ENCODE measurements at regions not wholly inside any gene's neighbourhood (a gene's known extent, or its start where the extent isn't known, plus 50 kb on each side); places are given as distances from the start of the nearest gene placed in this dataset.

DNA sequence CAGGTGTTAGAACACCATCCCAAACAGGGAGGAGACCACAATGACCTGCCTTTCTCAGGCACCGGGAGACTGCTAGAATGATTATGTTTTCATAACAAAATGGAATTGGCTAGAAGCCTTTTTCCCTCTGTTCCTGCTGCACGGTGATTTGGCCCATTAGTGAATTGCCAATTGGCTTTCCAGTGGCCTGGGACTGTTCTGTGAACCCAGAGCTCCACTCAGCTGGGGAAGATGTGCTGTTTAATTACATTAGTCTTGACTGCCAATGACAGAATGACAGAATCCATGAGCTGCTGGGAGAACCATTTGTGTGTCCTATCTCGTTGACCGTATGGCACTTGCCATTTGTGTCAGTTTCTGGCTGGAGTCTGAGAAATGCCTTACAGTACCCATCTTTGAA lies 242.9 kb downstream of the CDH11 start:
- TF ChIP-seq ZBTB7A (IDR thresholded peaks at IDR 0.05; ENCODE audit: low read depth) (no peak), TCF12 (IDR thresholded peaks at IDR 0.05; ENCODE audit: low read depth) (no peak), EP300 (IDR thresholded peaks at IDR 0.05; ENCODE audit: borderline replicate concordance) (no peak), RAD21 (IDR thresholded peaks at IDR 0.05; ENCODE audit: low read depth) (no peak), TEAD4 (IDR thresholded peaks at IDR 0.05) (no peak), FOXM1 (IDR thresholded peaks at IDR 0.05; ENCODE audit: borderline replicate concordance, low read depth) (no peak), TAF1 (IDR thresholded peaks at IDR 0.05; ENCODE audit: low read depth) (no peak)
- TF ChIP-seq, protein P1, sequence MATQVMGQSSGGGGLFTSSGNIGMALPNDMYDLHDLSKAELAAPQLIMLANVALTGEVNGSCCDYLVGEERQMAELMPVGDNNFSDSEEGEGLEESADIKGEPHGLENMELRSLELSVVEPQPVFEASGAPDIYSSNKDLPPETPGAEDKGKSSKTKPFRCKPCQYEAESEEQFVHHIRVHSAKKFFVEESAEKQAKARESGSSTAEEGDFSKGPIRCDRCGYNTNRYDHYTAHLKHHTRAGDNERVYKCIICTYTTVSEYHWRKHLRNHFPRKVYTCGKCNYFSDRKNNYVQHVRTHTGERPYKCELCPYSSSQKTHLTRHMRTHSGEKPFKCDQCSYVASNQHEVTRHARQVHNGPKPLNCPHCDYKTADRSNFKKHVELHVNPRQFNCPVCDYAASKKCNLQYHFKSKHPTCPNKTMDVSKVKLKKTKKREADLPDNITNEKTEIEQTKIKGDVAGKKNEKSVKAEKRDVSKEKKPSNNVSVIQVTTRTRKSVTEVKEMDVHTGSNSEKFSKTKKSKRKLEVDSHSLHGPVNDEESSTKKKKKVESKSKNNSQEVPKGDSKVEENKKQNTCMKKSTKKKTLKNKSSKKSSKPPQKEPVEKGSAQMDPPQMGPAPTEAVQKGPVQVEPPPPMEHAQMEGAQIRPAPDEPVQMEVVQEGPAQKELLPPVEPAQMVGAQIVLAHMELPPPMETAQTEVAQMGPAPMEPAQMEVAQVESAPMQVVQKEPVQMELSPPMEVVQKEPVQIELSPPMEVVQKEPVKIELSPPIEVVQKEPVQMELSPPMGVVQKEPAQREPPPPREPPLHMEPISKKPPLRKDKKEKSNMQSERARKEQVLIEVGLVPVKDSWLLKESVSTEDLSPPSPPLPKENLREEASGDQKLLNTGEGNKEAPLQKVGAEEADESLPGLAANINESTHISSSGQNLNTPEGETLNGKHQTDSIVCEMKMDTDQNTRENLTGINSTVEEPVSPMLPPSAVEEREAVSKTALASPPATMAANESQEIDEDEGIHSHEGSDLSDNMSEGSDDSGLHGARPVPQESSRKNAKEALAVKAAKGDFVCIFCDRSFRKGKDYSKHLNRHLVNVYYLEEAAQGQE (IDR thresholded peaks at IDR 0.05; ENCODE audit: low read depth), result no peak
- TF ChIP-seq, protein P2, sequence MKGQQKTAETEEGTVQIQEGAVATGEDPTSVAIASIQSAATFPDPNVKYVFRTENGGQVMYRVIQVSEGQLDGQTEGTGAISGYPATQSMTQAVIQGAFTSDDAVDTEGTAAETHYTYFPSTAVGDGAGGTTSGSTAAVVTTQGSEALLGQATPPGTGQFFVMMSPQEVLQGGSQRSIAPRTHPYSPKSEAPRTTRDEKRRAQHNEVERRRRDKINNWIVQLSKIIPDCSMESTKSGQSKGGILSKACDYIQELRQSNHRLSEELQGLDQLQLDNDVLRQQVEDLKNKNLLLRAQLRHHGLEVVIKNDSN (IDR thresholded peaks at IDR 0.05), result no peak

DNA sequence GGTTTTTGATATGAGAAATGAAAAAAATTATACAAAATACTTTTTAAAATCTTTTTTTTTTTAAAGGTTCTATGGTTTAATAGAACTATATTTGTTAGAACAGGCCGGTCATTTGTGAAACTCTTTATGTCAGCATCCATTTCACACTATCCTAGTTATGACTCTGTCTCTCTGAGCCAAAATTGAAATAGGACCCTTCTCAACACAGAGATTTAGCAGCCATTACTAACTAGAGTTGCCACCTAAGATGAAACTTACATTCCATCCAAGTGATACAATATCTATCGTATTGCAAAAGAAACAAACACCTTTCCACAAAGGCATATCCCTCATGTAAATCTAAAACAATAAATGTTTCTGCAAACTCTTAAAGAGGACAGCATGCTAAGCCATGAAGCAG lies 249.8 kb downstream of the CDH11 start:
- TF ChIP-seq YY1 (IDR thresholded peaks at IDR 0.05; ENCODE audit: low read depth) (no peak), NFIC (IDR thresholded peaks at IDR 0.05) (no peak), TEAD4 (IDR thresholded peaks at IDR 0.05) (no peak), ZBTB7A (IDR thresholded peaks at IDR 0.05; ENCODE audit: low read depth) (no peak), FOXM1 (IDR thresholded peaks at IDR 0.05; ENCODE audit: borderline replicate concordance, low read depth) (no peak), CEBPB (IDR thresholded peaks at IDR 0.05) (no peak), TCF12 (IDR thresholded peaks at IDR 0.05; ENCODE audit: low read depth) (no peak), CREB1 (IDR thresholded peaks at IDR 0.05; ENCODE audit: low read depth) (no peak), EP300 (IDR thresholded peaks at IDR 0.05; ENCODE audit: borderline replicate concordance) (no peak), TAF1 (IDR thresholded peaks at IDR 0.05; ENCODE audit: low read depth) (no peak)
- TF ChIP-seq, protein P3, sequence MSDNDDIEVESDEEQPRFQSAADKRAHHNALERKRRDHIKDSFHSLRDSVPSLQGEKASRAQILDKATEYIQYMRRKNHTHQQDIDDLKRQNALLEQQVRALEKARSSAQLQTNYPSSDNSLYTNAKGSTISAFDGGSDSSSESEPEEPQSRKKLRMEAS (IDR thresholded peaks at IDR 0.05), result no peak
- TF ChIP-seq, protein P1 (IDR thresholded peaks at IDR 0.05; ENCODE audit: low read depth), result no peak
- TF ChIP-seq, protein P2 (IDR thresholded peaks at IDR 0.05), result no peak

DNA sequence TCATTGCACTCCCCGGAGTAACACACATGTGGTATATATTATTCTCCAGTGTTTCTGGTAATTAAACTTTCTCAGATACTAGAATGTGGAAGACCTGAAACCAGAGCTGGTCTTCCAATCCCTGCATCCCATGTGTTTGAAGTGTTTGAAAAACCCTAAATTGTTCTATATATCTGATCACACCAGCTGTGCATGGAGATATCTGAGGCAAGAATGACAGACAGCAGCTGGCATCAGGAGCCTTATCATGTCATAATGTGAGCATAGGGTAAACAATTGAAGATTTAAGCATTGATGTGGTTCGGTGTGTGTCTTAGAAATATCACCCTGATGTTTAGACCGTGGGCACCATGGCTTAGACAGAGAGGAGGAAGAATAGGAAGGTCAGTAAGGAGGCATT lies 251.0 kb downstream of the CDH11 start:
- TF ChIP-seq, protein P2 (IDR thresholded peaks at IDR 0.05), result no peak
- TF ChIP-seq RAD21 (IDR thresholded peaks at IDR 0.05; ENCODE audit: low read depth) (no peak), TEAD4 (IDR thresholded peaks at IDR 0.05) (no peak), EP300 (IDR thresholded peaks at IDR 0.05; ENCODE audit: borderline replicate concordance) (no peak)
- TF ChIP-seq, protein P1 (IDR thresholded peaks at IDR 0.05; ENCODE audit: low read depth), result no peak
- TF ChIP-seq, protein P3 (IDR thresholded peaks at IDR 0.05), result no peak

DNA sequence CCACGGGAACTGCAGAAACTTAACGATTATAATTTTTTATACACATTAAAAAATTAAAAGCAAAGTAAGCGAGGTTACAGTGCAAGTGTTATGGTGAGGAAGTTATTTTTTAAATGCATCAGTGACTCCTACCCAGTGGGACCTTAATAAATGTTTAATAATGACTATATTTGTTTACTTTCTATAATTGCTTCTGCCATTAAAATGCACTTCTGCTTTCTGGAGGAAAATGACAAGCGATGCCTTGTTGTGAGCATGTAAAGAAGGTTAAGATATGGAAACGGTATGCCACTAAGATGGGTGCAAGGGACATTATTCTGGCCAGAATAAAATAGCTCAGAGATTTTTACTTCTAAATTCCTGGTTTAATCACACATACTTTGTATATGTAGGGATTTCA lies 252.1 kb downstream of the CDH11 start:
- TF ChIP-seq, protein P3 (IDR thresholded peaks at IDR 0.05), result no peak
- TF ChIP-seq EGR1 (IDR thresholded peaks at IDR 0.05), result no peak
- no peak for TF ChIP-seq NFIC (IDR thresholded peaks at IDR 0.05)
- TF ChIP-seq FOXM1 (IDR thresholded peaks at IDR 0.05; ENCODE audit: borderline replicate concordance, low read depth), result no peak
- TF ChIP-seq, protein P1 (IDR thresholded peaks at IDR 0.05; ENCODE audit: low read depth), result no peak
- no peak for TF ChIP-seq EP300 (IDR thresholded peaks at IDR 0.05; ENCODE audit: borderline replicate concordance)
- TF ChIP-seq ZBTB7A (IDR thresholded peaks at IDR 0.05; ENCODE audit: low read depth), result no peak
- no peak for TF ChIP-seq TEAD4 (IDR thresholded peaks at IDR 0.05)
- no peak for TF ChIP-seq CREB1 (IDR thresholded peaks at IDR 0.05; ENCODE audit: low read depth)
- TF ChIP-seq TAF1 (IDR thresholded peaks at IDR 0.05; ENCODE audit: low read depth), result no peak
- TF ChIP-seq CEBPB (IDR thresholded peaks at IDR 0.05), result no peak
- no peak for TF ChIP-seq TCF12 (IDR thresholded peaks at IDR 0.05; ENCODE audit: low read depth)
- TF ChIP-seq RAD21 (IDR thresholded peaks at IDR 0.05; ENCODE audit: low read depth), result no peak
- TF ChIP-seq YY1 (IDR thresholded peaks at IDR 0.05; ENCODE audit: low read depth), result no peak
- TF ChIP-seq, protein P2 (IDR thresholded peaks at IDR 0.05), result no peak
